ENCODE measurements at regions not wholly inside any gene's neighbourhood (a gene's known extent, or its start where the extent isn't known, plus 50 kb on each side); places are given as distances from the start of the nearest gene placed in this dataset.

GRCh38 chr4:181650033-181650825 lies 593.0 kb upstream of the TENM3 start:
- TF ChIP-seq CTCF (conservative IDR thresholded peaks at IDR 0.05; ENCODE audit: low read depth, low read length) (no peak), EZH2 (IDR thresholded peaks at IDR 0.05; ENCODE audit: borderline replicate concordance, low read depth, low read length, poor library complexity, severe bottlenecking) (no peak)
